Keratinocyte (primary cell): ENCODE measurements at regions not wholly inside any gene's neighbourhood (a gene's known extent, or its start where the extent isn't known, plus 50 kb on each side); places are given as distances from the start of the nearest gene placed in this dataset.

Experiments
- EZH2 ChIP-seq: IDR thresholded peaks from one replicate; pipeline ENCODE4 v1.6.1; 2012; ENCODE audit warnings: inconsistent platforms, mild to moderate bottlenecking, low read length, moderate library complexity
- TF ChIP-seq, protein P1 (sequence below), 3 experiments: IDR thresholded peaks in 1 of 3; conservative IDR thresholded peaks in 1 of 3; optimal IDR thresholded peaks in 1 of 3; 2 replicates in 2 of 3; 3 replicates in 1 of 3; pipeline versions ENCODE3 to v1.5.1; 2011; ENCODE audit warnings: low read length in 3 of 3, mild to moderate bottlenecking in 3 of 3, moderate library complexity in 2 of 3, control low read depth in 1 of 3, inconsistent platforms in 1 of 3; ENCODE audit not compliant: insufficient read depth in 2 of 3; ENCODE audit errors: extremely low read depth in 1 of 3

DNA sequence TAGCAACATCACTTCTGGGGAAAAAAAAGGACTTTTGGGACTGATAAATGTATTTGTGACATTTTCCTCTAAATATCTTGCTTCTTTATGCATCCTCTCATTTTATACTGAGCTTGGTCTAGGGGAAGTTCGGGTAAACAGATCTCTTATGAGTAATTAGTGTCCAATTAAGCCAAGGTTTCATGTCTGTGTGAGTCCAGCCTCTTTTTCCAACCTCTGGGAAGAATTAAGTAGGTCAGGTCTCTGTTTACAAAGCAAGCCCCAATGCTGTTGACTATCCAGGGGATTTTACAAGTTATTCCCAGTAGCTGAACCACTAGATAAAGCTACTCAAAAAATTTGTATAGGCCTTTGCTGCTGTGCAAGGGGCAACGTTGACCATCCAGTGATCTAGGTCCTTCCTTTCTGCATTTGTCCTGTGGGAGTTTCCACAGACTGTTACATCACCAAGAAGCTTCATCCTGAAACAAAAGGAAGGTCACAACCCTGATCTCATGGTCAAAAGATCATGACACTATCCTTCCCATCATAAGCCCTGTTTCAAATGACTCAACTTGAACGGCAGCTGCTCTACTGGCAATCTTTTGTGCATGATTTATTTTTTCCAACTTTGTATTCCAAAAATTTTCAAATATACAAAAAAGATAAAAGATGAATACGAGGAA lies 74.3 kb downstream of the ETS2 start:
- TF ChIP-seq, protein P1, sequence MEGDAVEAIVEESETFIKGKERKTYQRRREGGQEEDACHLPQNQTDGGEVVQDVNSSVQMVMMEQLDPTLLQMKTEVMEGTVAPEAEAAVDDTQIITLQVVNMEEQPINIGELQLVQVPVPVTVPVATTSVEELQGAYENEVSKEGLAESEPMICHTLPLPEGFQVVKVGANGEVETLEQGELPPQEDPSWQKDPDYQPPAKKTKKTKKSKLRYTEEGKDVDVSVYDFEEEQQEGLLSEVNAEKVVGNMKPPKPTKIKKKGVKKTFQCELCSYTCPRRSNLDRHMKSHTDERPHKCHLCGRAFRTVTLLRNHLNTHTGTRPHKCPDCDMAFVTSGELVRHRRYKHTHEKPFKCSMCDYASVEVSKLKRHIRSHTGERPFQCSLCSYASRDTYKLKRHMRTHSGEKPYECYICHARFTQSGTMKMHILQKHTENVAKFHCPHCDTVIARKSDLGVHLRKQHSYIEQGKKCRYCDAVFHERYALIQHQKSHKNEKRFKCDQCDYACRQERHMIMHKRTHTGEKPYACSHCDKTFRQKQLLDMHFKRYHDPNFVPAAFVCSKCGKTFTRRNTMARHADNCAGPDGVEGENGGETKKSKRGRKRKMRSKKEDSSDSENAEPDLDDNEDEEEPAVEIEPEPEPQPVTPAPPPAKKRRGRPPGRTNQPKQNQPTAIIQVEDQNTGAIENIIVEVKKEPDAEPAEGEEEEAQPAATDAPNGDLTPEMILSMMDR (optimal IDR thresholded peaks at IDR 0.05 in 1 of 3, IDR thresholded peaks at IDR 0.05 in 1 of 3, conservative IDR thresholded peaks at IDR 0.05 in 1 of 3; ENCODE audit: extremely low read depth in 1 of 3, insufficient read depth in 2 of 3, low read length in 3 of 3), result no peak
- TF ChIP-seq EZH2, result no peak
